Uterus (tissue), 3 donors: ENCODE measurements at regions not wholly inside any gene's neighbourhood (a gene's known extent, or its start where the extent isn't known, plus 50 kb on each side); places are given as distances from the start of the nearest gene placed in this dataset.

Experiments
- DNase-seq, 2 donors: peaks; one replicate each; pipeline ENCODE4 v3.0.0-alpha.2; 2019 to 2020
- H3K27ac ChIP-seq, 2 donors: fragments of 200-600 bp; sonication (generic); 1 replicate in 1 of 2; 2 replicates in 1 of 2; pipeline ENCODE4 v1.5.1; 2016 to 2018
- H3K27me3 ChIP-seq, 2 donors: fragments of 200-600 bp; sonication (generic); one replicate each; pipeline ENCODE4 v1.5.1; 2018 to 2019; ENCODE audit warnings: control low read depth in 1 of 2
- H3K36me3 ChIP-seq, 2 donors: fragments of 200-600 bp; sonication (generic); one replicate each; pipeline ENCODE4 v1.5.1; 2019; ENCODE audit warnings: control low read depth in 1 of 2
- H3K4me1 ChIP-seq, 2 donors: fragments of 200-600 bp; sonication (generic); one replicate each; pipeline ENCODE4 v1.5.1; 2018 to 2019; ENCODE audit warnings: control low read depth in 1 of 2
- H3K4me3 ChIP-seq, 2 donors: fragments of 200-600 bp; sonication (generic); 1 replicate in 1 of 2; 2 replicates in 1 of 2; pipeline ENCODE4 v1.5.1; 2018 to 2019; ENCODE audit warnings: mild to moderate bottlenecking in 1 of 2
- H3K9me3 ChIP-seq, 2 donors: fragments of 200-600 bp; sonication (generic); one replicate each; pipeline ENCODE4 v1.5.1; 2019; ENCODE audit warnings: control low read depth in 1 of 2
- CTCF ChIP-seq, 4 experiments: fragments of 200-600 bp in 2 of 4; fragments of 450-650 bp in 2 of 4; sonication (generic) in 2 of 4; IDR thresholded peaks; one replicate each; pipeline ENCODE4 v1.5.1; 2016 to 2019; ENCODE audit warnings: antibody characterized with exemption in 4 of 4, mild to moderate bottlenecking in 2 of 4, moderate library complexity in 1 of 4
- POLR2A ChIP-seq, 2 donors: fragments of 450-650 bp; IDR thresholded peaks; one replicate each; pipeline ENCODE4 v1.6.1; 2016; ENCODE audit warnings: antibody characterized with exemption in 2 of 2, mild to moderate bottlenecking in 1 of 2, moderate library complexity in 1 of 2
- intact Hi-C: fragments of 100-400 bp; cut with DNase I; formaldehyde crosslinking; loops from one replicate; pipeline ENCODE4 v1.15.1; 2023; ENCODE audit warnings: low total_unique reads
- donor health status: DM: yes; HTN: yes; CAD: no.

DNA sequence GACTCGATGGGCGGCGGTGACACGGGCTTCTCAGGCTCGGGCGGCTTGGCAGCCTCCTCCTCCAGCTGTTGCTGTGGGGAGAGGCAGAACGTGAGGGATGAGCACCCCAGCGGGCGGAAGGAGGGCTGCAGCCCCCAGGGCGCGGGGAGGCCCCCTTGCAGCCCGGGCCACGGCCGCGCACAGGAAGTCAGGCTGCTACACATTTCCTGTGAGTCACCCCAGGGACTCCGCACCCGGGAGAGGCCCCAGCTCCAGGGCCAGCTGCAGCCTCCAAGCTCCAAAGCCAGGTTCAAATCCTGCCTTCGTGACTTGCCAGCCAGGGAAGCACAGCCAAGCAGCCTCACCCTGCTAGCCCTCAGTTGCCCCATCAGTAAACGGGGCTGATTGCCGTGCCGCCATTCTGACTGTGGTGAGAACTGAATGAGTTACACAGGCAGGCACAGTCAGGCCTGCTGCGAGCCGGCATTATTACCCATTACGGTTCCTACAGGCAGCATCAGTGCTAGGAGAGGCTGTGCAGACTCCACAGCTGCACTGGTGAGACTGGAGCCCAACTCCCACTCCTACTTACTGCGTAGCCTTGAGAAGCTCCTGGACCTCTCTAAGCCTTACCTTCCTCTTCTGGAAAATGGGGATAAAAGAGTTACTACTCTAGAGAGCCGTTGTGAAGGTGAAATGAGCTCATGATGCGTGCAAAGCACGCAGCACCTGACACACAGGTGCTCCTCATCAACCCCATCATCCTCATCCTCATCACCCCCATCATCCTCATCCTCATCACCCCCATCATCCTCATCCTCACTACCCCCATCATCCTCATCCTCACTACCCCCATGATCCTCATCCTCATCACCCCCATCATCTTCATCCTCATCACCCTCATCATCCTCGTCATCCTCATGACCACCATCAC, 100.9 kb downstream of the NCOR2 start:
- no peak overlapping the region for H3K4me3 ChIP-seq
- H3K9me3 ChIP-seq = no peaks in the 10 kb centered on the region
- H3K27me3 ChIP-seq = no peaks in the 10 kb centered on the region
- H3K27ac ChIP-seq = peak overlapping the region in 1 of 2 donors; percentile 21
- TF ChIP-seq POLR2A (IDR thresholded peaks at IDR 0.05) (no peak), CTCF (IDR thresholded peaks at IDR 0.05) (no peak)
- intact Hi-C loops = no loop called here
- DNase-seq = no peak
- H3K36me3 ChIP-seq = no peaks in the 10 kb centered on the region
- H3K4me1 ChIP-seq = no peaks in the 10 kb centered on the region

DNA sequence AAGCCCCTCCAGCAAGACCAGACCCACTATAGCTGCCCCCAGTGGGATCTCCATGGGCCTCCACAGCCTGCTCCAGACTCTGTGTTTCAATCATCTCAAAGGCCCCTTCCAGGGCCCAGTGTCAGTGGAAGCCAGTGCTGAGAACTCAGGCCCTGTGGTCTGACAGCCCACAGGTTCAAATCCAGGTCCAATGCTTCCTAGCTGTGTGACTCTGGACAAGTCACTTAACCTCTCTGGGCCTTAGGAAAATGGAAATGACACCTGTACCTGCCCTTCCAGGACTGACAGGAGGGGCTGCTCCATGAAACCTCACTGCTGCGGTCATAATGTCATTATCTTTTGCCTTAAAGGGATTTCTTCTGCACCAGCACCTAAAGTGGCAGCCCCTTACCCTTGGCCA, 101.9 kb downstream of the NCOR2 start:
- H3K36me3 ChIP-seq = no peaks in the 10 kb centered on the region
- intact Hi-C loops = no loop called here
- no peak overlapping the region for H3K27ac ChIP-seq
- no peaks in the 10 kb centered on the region for H3K27me3 ChIP-seq
- no peak overlapping the region for H3K4me3 ChIP-seq
- DNase-seq = no peak
- H3K9me3 ChIP-seq = no peaks in the 10 kb centered on the region
- TF ChIP-seq CTCF (IDR thresholded peaks at IDR 0.05) (no peak), POLR2A (IDR thresholded peaks at IDR 0.05) (no peak)
- H3K4me1 ChIP-seq = no peaks in the 10 kb centered on the region

DNA sequence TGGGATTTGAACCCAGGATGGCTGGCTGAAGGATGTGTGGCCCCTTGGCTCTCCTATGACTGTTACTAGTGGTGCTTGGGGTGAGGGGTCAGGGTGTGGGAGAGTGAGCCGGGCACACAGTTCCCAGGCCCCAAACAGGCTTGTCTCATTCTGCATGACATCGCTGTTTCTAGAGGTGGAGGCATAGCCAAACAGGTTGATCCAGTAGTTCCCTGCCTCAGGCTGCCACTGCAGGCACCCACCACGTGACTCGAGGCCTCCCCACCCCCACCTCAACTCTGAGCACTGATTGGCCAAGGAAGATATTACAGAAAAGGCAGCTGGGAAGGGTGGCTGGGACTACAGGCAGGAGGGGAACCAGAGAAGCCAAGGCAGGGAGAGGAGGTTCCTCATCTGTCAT, 102.6 kb downstream of the NCOR2 start:
- H3K27me3 ChIP-seq = no peaks in the 10 kb centered on the region
- no peak for TF ChIP-seq CTCF (IDR thresholded peaks at IDR 0.05)
- no peak for TF ChIP-seq POLR2A (IDR thresholded peaks at IDR 0.05)
- H3K4me3 ChIP-seq = no peak overlapping the region
- H3K4me1 ChIP-seq = no peaks in the 10 kb centered on the region
- no peaks in the 10 kb centered on the region for H3K36me3 ChIP-seq
- DNase-seq = no peak
- H3K27ac ChIP-seq = no peak overlapping the region
- intact Hi-C loops = no loop called here
- no peaks in the 10 kb centered on the region for H3K9me3 ChIP-seq

GRCh38 chr12:124464062-124464461, 103.3 kb downstream of the NCOR2 start:
- no peaks in the 10 kb centered on the region for H3K27me3 ChIP-seq
- DNase-seq = no peak
- TF ChIP-seq POLR2A (IDR thresholded peaks at IDR 0.05) (no peak), CTCF (IDR thresholded peaks at IDR 0.05) (no peak)
- intact Hi-C loops = no loop called here
- H3K36me3 ChIP-seq = no peaks in the 10 kb centered on the region
- H3K4me3 ChIP-seq = no peak overlapping the region
- no peak overlapping the region for H3K27ac ChIP-seq
- no peaks in the 10 kb centered on the region for H3K9me3 ChIP-seq
- no peaks in the 10 kb centered on the region for H3K4me1 ChIP-seq

DNA sequence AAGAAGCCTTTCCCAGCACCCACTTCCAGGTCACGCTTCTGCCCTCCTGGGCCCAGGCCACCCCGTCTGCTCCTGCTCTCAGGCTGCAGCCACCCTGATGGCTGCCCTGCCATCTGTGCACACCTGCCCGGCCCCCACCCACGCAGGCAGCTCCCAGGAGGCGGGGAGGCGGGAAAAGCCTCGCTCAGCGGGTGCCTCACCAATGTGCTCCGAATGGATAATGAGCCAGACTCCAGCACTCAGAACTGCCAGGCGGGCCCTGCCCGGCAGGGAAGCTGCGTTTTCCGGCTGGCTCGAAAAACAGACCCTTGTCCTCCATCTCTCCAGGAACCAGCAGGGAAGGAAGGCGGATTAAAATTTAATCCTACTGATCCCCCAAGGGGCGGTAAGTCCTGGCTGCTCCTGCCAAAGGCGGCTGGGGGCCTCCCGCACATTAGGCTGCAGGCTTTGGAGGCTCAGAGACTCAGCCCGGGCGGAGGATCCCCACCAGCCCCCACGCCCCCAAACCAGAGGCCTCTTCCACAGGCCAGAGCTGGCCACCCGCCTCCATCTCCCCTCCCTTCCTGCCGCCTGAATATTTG, 104.0 kb downstream of the NCOR2 start:
- no peaks in the 10 kb centered on the region for H3K27me3 ChIP-seq
- H3K36me3 ChIP-seq = no peaks in the 10 kb centered on the region
- no peaks in the 10 kb centered on the region for H3K4me1 ChIP-seq
- H3K4me3 ChIP-seq = no peak overlapping the region
- TF ChIP-seq POLR2A (IDR thresholded peaks at IDR 0.05) = no peak
- TF ChIP-seq CTCF (IDR thresholded peaks at IDR 0.05) = no peak
- H3K9me3 ChIP-seq = no peaks in the 10 kb centered on the region
- DNase-seq = no peak
- no peak overlapping the region for H3K27ac ChIP-seq
- intact Hi-C loops = no loop called here
